ENCODE measurements at regions not wholly inside any gene's neighbourhood (a gene's known extent, or its start where the extent isn't known, plus 50 kb on each side); places are given as distances from the start of the nearest gene placed in this dataset.

GRCh38 chr11:27183672-27184457 is 143.2 kb downstream of the BBOX1 start (continued):
- TF ChIP-seq REST (IDR thresholded peaks at IDR 0.05; ENCODE audit: borderline replicate concordance), result peak; percentile 87
- TF ChIP-seq REST (CRISPR knock-in tag; IDR thresholded peaks at IDR 0.05; ENCODE audit: low read depth), result no peak
- TF ChIP-seq ELF1 (tag; IDR thresholded peaks at IDR 0.05), result no peak
- TF ChIP-seq RAD21 (CRISPR knock-in tag; conservative IDR thresholded peaks at IDR 0.05 in 1 of 2, IDR thresholded peaks at IDR 0.05 in 1 of 2), result peak; percentile 96
- peak; percentile 61 to 92 (median 64); a peak in 5 of 6 replicates for TF ChIP-seq CTCF (IDR thresholded peaks at IDR 0.05 in 2 of 3, conservative IDR thresholded peaks at IDR 0.05 in 1 of 3; ENCODE audit: insufficient read depth in 2 of 3, low read depth in 1 of 3, low read length in 3 of 3)
- TF ChIP-seq PCBP1 (IDR thresholded peaks at IDR 0.05; ENCODE audit: low read depth, low read length, poor library complexity, severe bottlenecking), result no peak
- no peak for TF ChIP-seq PHF8 (IDR thresholded peaks at IDR 0.05; ENCODE audit: borderline replicate concordance, low read length)
- no peak for TF ChIP-seq UBTF (IDR thresholded peaks at IDR 0.05; ENCODE audit: borderline replicate concordance in 1 of 2, low read depth in 2 of 2, low read length in 2 of 2)
- no peak for TF ChIP-seq AFF4 (CRISPR knock-in tag; IDR thresholded peaks at IDR 0.05)

All from K562 (cell line).